Activated naive CD4-positive, alpha-beta T cell treated with anti-CD3 and anti-CD28 coated beads for 36 hours (primary cell): ENCODE measurements at regions not wholly inside any gene's neighbourhood (a gene's known extent, or its start where the extent isn't known, plus 50 kb on each side); places are given as distances from the start of the nearest gene placed in this dataset.
A peak's percentile ranks its signal among the peaks of the same experiment; 100 is the strongest.
"Not testable (repeated sequence)": the region's sequence is repeated elsewhere in the genome, so short reads cannot be mapped to it uniquely, and the experiment has no call there.

Source experiments
- CTCF ChIA-PET: fragments of 350-600 bp; sonication (Branson Sonifier 250); formaldehyde crosslinking; loops from one replicate; lab custom pipeline; 2021; ENCODE audit warnings: antibody characterized with exemption; lab: Charles Lee
- DNase-seq: peaks from one replicate; pipeline ENCODE4 v3.0.0-alpha.2; 2020
- H3K27ac Mint-ChIP-seq: one replicate; pipeline ENCODE4 v1.8.0; 2021; ENCODE audit warnings: mild to moderate bottlenecking, mixed read lengths
- H3K27me3 Mint-ChIP-seq: one replicate; pipeline ENCODE4 v1.8.0; 2021; ENCODE audit warnings: low read depth, mixed read lengths
- H3K36me3 Mint-ChIP-seq: one replicate; pipeline ENCODE4 v1.8.0; 2021; ENCODE audit warnings: low read depth, mixed read lengths
- H3K4me1 Mint-ChIP-seq: one replicate; pipeline ENCODE4 v1.8.0; 2021; ENCODE audit warnings: low read depth, mixed read lengths
- H3K4me3 Mint-ChIP-seq: one replicate; pipeline ENCODE4 v1.8.0; 2021; ENCODE audit warnings: mild to moderate bottlenecking, moderate library complexity, mixed read lengths
- H3K9me3 Mint-ChIP-seq: one replicate; pipeline ENCODE4 v1.8.0; 2021; ENCODE audit warnings: mixed read lengths
- intact Hi-C: fragments of 100-400 bp; cut with micrococcal nuclease; formaldehyde crosslinking; loops from one replicate; pipeline ENCODE4 v1.15.1; 2023

DNA sequence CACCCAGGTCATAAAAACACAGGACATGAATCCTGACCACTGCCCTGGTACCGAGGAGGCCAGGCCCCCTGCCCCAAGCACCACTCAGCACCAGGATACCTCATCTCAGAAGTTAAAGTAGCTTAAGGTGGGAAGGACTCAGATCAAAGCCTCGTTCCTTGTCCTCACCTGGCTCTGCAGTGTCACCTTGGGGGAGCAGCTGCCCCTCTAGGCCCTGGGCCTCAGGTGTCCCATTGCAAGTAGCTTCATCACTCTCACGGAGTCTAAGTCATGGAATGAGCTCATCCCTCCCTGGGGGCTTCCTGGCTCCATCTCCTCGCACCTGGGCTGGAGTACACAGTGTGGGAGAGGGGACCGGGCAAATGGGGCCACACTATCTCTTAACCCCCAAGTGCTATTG is 148.0 kb downstream of the TPRA1 start:
- no peak for DNase-seq
- CTCF ChIA-PET: interaction anchor here (0.6 to 1.5 kb wide), 2 partner anchors 28 to 79 kb away, joined by 3 to 4 read pairs; no protein-coding TSS in a partner anchor
- Mint-ChIP-seq H3K27me3 (peaks cover 8% of the 10 kb centered on the region), H3K27ac (no peak overlapping the region), H3K36me3 (no peaks in the 10 kb centered on the region), H3K4me1 (no peaks in the 10 kb centered on the region), H3K4me3 (no peak overlapping the region), H3K9me3 (no peaks in the 10 kb centered on the region)
- intact Hi-C loops: no loop called here

DNA sequence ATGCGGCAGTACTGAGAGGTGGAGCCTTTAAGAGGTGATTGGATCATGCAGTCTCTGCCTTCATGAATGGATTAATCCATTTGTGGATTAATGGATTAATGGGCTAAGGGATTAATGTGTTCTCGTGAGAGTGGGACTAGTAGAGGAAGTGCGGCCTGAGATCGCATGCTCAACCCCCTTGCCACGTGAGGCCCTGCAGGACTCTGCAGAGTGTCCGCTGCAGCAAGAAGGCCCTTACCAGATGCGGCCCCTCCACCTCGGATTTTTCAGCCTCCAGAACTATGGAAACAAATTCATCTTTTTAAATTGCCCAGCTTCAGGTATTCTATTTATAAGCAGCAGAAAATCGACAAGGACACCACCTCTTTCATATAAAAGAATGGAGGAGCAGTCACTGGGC is 148.8 kb downstream of the TPRA1 start:
- Mint-ChIP-seq H3K9me3 (no peaks in the 10 kb centered on the region), H3K27me3 (peaks cover 6% of the 10 kb centered on the region), H3K36me3 (no peaks in the 10 kb centered on the region), H3K27ac (no peak overlapping the region), H3K4me1 (no peaks in the 10 kb centered on the region), H3K4me3 (no peak overlapping the region)
- no peak for DNase-seq
- intact Hi-C loops: no loop called here
- CTCF ChIA-PET: interaction anchor here (0.6 kb wide), 1 partner anchor 80 kb away, joined by 3 read pairs; no protein-coding TSS in a partner anchor

DNA sequence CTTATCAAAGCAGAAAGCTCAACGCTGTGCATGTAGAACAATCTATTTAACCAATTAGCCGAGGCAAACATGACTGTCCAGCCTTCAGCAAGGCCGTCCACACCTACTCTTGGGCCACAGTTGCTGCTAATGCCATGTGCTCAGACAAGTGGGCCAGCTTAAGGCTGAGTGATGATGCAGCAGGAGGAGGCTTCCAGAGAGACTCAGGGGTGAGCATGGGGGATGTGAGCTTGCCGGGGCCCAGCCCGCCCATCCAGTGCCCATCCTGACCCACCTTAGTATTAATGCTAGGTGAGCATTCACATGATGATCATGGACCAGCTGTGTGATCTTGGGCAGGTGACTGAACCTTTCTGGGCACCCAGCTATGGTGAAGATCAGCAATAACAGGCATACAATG is 150.1 kb downstream of the TPRA1 start:
- H3K4me1 Mint-ChIP-seq: no peaks in the 10 kb centered on the region
- peaks cover 6% of the 10 kb centered on the region for H3K27me3 Mint-ChIP-seq
- no peaks in the 10 kb centered on the region for H3K9me3 Mint-ChIP-seq
- no peaks in the 10 kb centered on the region for H3K36me3 Mint-ChIP-seq
- H3K4me3 Mint-ChIP-seq: no peak overlapping the region
- CTCF ChIA-PET: no interaction called here
- intact Hi-C loops: no loop called here
- H3K27ac Mint-ChIP-seq: no peak overlapping the region
- DNase-seq: no peak

DNA sequence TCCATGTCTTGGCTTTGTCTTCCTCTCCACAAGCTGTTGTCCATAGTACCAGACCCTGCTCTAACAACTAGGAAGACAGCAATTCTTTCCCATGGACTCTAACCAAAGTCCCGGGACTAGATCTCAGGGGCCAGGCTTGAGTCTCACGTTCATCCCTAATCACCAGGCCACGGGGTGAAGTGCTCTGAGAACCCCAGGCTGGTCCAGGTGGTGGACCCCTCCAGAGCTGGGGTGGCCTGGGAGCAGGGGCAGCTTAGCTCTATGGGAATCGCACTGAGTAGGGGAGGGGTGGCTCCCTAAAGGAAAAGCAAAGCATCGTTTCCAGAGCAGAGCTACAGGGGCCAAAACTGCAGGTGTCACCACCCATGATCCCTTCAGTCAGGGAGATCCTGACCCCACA is 150.9 kb downstream of the TPRA1 start:
- Mint-ChIP-seq H3K9me3 (no peaks in the 10 kb centered on the region), H3K36me3 (no peaks in the 10 kb centered on the region), H3K4me3 (no peak overlapping the region), H3K27ac (no peak overlapping the region), H3K27me3 (peaks cover 3% of the 10 kb centered on the region), H3K4me1 (no peaks in the 10 kb centered on the region)
- DNase-seq: no peak
- CTCF ChIA-PET: no interaction called here
- intact Hi-C loops: no loop called here

DNA sequence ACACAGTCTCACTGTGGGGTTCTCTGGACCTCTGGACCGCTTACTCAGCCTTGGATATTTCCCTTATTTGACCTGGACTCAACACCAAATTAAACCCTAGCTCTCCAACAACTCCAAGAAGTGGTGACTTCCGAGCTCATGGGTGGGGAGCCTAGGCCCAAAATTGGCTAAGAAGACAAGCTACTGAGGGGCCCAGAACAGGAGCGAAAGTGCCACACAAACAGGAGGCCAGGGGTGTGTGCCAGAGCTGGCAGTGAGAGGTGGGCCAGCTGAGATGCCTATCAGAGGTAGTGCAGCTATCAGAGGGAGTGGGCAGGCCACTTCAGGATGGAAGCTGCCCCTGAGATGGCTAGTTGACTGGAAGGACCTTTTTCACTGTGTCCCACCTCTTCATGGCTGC is 151.1 kb upstream of the PRR20G start:
- Mint-ChIP-seq H3K9me3 (no peaks in the 10 kb centered on the region), H3K27ac (peak overlapping the region; percentile 18), H3K27me3 (peaks cover 3% of the 10 kb centered on the region), H3K4me1 (no peaks in the 10 kb centered on the region), H3K4me3 (no peak overlapping the region), H3K36me3 (no peaks in the 10 kb centered on the region)
- DNase-seq: no peak
- CTCF ChIA-PET: no interaction called here
- intact Hi-C loops: no loop called here

DNA sequence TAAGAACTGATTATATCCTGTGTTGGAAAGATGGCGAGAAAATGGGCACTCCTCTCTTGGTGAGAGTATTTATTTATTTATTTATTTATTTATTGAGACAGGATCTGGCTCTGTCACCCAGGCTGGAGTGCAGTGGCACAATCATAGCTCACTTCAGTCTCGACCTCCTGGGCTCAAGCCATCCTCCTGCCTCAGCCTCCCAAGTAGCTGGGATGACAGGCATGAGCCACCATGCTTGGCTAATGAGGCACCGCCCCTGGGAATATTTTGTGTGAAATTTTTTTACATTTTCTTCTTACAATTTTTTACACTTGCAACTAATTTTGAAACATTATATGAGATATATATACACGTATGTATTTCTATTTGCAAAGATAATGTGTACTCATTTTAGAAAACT is 150.5 kb upstream of the PRR20G start:
- H3K27ac Mint-ChIP-seq: no peak overlapping the region
- no peaks in the 10 kb centered on the region for H3K9me3 Mint-ChIP-seq
- CTCF ChIA-PET: no interaction called here
- no peak for DNase-seq
- no peaks in the 10 kb centered on the region for H3K36me3 Mint-ChIP-seq
- H3K27me3 Mint-ChIP-seq: peaks cover 3% of the 10 kb centered on the region
- no peaks in the 10 kb centered on the region for H3K4me1 Mint-ChIP-seq
- no peak overlapping the region for H3K4me3 Mint-ChIP-seq
- intact Hi-C loops: no loop called here

DNA sequence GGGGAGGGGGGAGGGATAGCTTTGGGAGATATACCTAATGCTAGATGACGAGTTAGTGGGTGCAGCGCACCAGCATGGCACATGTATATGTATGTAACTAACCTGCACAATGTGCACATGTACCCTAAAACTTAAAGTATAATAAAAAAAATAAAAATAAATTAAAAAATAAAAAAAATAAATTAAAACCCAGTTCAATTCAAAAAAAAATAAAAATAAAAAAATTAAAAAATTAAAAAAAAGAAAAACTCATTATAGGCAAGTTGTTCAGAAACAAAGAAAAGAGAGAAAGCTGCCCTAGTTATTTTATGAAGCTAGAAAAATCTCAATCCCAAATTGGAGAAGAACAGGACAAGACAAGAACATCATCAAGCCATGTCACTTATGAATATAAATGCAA is 147.5 kb upstream of the PRR20G start:
- intact Hi-C loops, H3K27ac Mint-ChIP-seq, H3K9me3 Mint-ChIP-seq, H3K36me3 Mint-ChIP-seq, H3K4me1 Mint-ChIP-seq, H3K27me3 Mint-ChIP-seq, CTCF ChIA-PET, DNase-seq, H3K4me3 Mint-ChIP-seq: not testable (repeated sequence)

DNA sequence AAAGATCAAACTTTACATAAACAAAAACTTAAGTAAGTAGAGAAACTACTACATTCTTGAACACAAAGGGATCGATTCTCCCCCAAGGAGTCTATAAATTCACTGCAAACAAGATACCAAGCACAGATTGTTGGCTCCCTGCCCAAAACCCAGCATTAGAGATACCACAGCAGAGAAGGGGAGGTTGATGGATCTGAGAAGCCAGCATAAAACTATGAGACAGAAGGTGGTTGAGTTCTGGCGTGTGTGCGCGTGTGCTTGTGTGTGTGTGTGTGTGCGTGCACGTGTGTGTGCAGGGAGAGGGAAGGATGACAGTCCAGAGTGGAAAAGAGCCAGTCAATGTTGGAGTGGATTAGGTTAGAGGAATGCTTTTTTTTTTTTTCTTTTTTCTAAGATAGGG is 143.2 kb upstream of the PRR20G start:
- intact Hi-C loops: no loop called here
- CTCF ChIA-PET: no interaction called here
- peaks cover 21% of the 10 kb centered on the region for H3K27me3 Mint-ChIP-seq

DNA sequence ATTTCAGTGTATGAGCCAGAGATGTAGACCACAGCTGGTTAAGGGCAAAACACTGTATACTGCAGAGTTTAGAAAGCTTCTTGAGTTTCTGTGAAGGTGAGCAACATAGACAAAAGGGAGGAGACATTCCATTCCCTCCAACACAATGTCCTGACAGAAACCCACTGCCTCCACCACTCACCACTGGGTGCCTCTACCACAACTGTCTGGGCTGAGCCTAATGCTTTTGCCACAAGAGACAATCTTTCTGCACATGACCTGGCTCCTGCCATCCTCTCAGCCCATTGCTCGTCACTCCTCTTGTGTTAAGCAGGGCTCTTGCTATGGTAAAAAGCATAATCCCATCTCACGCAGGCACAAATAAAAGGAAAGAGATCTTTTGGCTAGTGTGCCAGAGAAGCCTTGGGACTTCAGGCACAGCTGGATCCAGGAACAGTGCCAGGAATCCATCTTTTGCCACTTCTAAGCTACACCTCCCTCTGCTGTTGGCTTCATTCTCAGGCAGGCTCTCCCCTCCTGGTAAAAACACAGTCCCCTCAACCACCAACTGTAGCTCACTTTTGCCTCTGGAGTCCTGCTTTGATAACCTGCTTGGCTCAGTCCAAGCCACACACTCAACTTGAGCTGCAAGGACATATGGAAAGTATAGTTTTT is 140.6 kb upstream of the PRR20G start:
- Mint-ChIP-seq H3K36me3 (no peaks in the 10 kb centered on the region), H3K4me1 (no peaks in the 10 kb centered on the region), H3K27me3 (peaks cover 37% of the 10 kb centered on the region), H3K27ac (no peak overlapping the region), H3K4me3 (no peak overlapping the region), H3K9me3 (no peaks in the 10 kb centered on the region)
- CTCF ChIA-PET: interaction anchor here (0.9 kb wide), 1 partner anchor 27 kb away, joined by 3 read pairs; no protein-coding TSS in a partner anchor
- no peak for DNase-seq
- intact Hi-C loops: no loop called here

More for the DNA sequence above, 143.2 kb upstream of the PRR20G start:
- H3K4me1 Mint-ChIP-seq: no peaks in the 10 kb centered on the region
- no peak for DNase-seq
- no peak overlapping the region for H3K27ac Mint-ChIP-seq
- no peaks in the 10 kb centered on the region for H3K9me3 Mint-ChIP-seq
- H3K36me3 Mint-ChIP-seq: no peaks in the 10 kb centered on the region
- no peak overlapping the region for H3K4me3 Mint-ChIP-seq

DNA sequence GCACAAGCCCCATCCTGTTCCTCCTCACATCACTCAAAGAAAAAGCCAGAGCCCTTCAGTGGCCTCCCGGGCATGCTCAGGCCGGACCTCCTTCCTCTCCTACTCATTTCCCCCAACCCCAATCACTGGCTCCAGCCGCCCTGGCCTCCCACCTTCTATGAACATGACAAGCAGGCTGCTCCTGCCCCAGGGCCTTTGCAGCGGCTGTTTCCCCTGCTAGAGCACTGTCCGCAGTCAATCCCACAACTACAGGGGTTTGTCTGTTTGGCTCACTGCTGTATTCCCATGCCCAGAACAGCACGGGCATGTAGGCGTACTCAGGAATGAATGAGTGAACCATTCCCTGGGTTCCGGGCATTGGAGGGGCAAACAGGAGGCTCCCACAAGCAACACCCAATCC is 139.8 kb upstream of the PRR20G start:
- H3K4me3 Mint-ChIP-seq: no peak overlapping the region
- H3K27me3 Mint-ChIP-seq: peaks cover 37% of the 10 kb centered on the region
- H3K27ac Mint-ChIP-seq: no peak overlapping the region
- H3K4me1 Mint-ChIP-seq: no peaks in the 10 kb centered on the region
- no peaks in the 10 kb centered on the region for H3K9me3 Mint-ChIP-seq
- CTCF ChIA-PET: no interaction called here
- no peaks in the 10 kb centered on the region for H3K36me3 Mint-ChIP-seq
- intact Hi-C loops: no loop called here
- no peak for DNase-seq

DNA sequence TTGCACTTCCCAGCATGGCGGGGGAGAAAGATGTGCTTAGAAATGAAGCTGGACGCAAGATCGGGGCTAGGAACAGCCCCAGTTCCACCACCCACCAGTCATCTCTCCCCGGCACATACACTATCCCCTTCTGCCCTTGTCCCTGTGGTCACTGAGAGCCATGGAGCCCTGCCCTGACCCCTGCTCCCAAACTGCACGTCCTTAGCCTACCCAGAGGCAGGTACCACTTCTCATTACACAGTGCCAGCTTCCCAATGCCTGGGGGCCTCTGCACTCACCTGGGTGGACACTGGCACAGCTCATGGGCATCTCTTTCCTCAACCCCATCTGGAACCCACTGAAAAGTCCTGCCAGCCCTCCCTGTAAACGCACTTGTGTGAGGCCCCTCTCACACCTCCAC is 139.3 kb upstream of the PRR20G start:
- Mint-ChIP-seq H3K4me3 (no peak overlapping the region), H3K27me3 (peaks cover 41% of the 10 kb centered on the region)

DNA sequence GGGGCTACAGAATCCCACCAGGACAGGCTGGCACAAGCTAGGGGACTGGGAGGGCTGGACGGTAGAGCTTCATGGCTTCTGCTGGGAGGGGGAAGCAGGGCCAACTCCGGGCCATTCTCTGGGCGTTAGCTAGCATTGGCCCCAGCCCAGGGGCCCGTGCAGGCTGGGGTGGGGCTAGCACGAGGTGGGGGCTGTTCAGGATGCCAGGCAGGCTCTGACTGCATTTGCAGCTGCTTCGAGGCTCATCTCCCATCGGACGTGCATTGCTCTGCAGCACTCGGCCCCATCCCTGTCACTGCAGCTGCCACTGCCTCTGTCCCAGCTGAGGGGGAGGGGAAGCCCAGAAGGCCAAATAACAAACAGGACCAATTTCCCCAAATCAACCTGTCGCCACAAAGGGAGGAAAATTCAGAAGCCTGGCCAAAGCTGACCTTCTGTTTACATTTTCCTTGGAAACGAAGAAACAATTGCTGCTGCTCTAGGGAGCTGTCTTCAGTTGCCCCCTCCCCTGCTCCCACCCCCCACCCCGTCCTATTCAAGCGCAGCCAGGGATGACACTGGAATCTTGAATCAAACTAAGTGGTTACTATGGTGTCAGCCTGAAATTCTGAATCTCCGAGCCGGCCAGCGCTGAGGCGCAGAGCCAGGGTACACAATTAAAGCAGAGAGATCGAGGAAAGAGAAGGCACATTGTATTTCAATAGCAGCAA is 138.8 kb upstream of the PRR20G start:
- no peak for DNase-seq
- Mint-ChIP-seq H3K36me3 (no peaks in the 10 kb centered on the region), H3K4me3 (no peak overlapping the region), H3K27me3 (peaks cover 43% of the 10 kb centered on the region), H3K4me1 (no peaks in the 10 kb centered on the region), H3K9me3 (no peaks in the 10 kb centered on the region), H3K27ac (no peak overlapping the region)
- CTCF ChIA-PET: interaction anchor here (1.1 kb wide), 1 partner anchor 27 kb away, joined by 3 read pairs; no protein-coding TSS in a partner anchor
- intact Hi-C loops: no loop called here

More for the DNA sequence above, 139.3 kb upstream of the PRR20G start:
- CTCF ChIA-PET: interaction anchor here (1.1 kb wide), 1 partner anchor 26 kb away, joined by 3 read pairs; no protein-coding TSS in a partner anchor
- intact Hi-C loops: no loop called here
- Mint-ChIP-seq H3K9me3 (no peaks in the 10 kb centered on the region), H3K4me1 (no peaks in the 10 kb centered on the region), H3K27ac (no peak overlapping the region), H3K36me3 (no peaks in the 10 kb centered on the region)
- DNase-seq: no peak
